Activated CD4-positive, alpha-beta T cell treated with anti-CD3 and anti-CD28 coated beads, Interleukin-2, amount 10 ng/mL, durations not matched to agents 24 days and 14 days (primary cell): ENCODE measurements at regions not wholly inside any gene's neighbourhood (a gene's known extent, or its start where the extent isn't known, plus 50 kb on each side); places are given as distances from the start of the nearest gene placed in this dataset.
"Not testable (repeated sequence)": the region's sequence is repeated elsewhere in the genome, so short reads cannot be mapped to it uniquely, and the experiment has no call there.

Experiments
- DNase-seq: peaks from one replicate; pipeline ENCODE4 v3.0.0; 2022
- H3K27ac Mint-ChIP-seq: one replicate; pipeline ENCODE4 v1.8.0; 2022; ENCODE audit warnings: mild to moderate bottlenecking, mixed read lengths
- H3K27me3 Mint-ChIP-seq: one replicate; pipeline ENCODE4 v1.8.0; 2022; ENCODE audit warnings: mixed read lengths
- H3K36me3 Mint-ChIP-seq: one replicate; pipeline ENCODE4 v1.8.0; 2022; ENCODE audit warnings: low read depth, mild to moderate bottlenecking, mixed read lengths
- H3K4me1 Mint-ChIP-seq: one replicate; pipeline ENCODE4 v1.8.0; 2021; ENCODE audit warnings: mixed read lengths
- H3K4me3 Mint-ChIP-seq: one replicate; pipeline ENCODE4 v1.8.0; 2022; ENCODE audit warnings: mild to moderate bottlenecking, moderate library complexity, mixed read lengths
- H3K9me3 Mint-ChIP-seq: one replicate; pipeline ENCODE4 v1.8.0; 2021; ENCODE audit warnings: mixed read lengths
- intact Hi-C: fragments of 100-400 bp; cut with micrococcal nuclease; formaldehyde crosslinking; loops from one replicate; pipeline ENCODE4 v1.15.1; 2023

DNA sequence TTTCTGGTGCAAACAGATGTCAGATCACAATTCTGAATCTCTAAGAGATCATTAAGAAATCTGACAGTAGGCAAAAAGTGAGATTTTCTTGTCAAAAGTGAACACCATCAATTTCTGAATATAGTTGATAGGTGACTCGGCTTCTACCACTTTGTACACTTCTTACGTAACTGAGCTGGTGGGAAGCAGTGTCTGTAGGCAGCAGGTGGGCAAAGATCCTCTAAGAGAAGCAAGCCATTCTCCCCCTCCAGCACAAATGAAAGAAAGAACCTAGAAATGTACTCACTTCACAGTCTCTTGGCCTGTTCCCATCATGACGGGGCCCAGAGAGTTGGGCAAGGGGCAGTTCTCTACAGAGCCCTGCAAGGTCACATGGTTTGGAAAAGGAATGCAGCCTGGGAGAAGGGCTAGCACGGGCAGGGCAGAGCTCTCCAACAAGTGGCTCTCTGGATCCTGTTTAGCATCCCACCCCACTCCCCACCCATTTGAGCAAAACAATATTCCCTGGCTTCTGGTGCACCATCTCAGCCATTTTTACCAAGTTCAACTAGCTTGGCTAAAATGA is 412.6 kb downstream of the LTN1 start:
- Mint-ChIP-seq H3K27ac (no peak overlapping the region), H3K9me3 (peaks cover 4% of the 10 kb centered on the region), H3K4me1 (no peaks in the 10 kb centered on the region), H3K36me3 (peaks cover 10% of the 10 kb centered on the region), H3K27me3 (no peaks in the 10 kb centered on the region), H3K4me3 (no peak overlapping the region)
- DNase-seq: no peak
- intact Hi-C loops: no loop called here

GRCh38 chr21:28568692-28569091 is 424.0 kb downstream of the LTN1 start:
- intact Hi-C loops: no loop called here
- H3K4me3 Mint-ChIP-seq: no peak overlapping the region
- no peak overlapping the region for H3K27ac Mint-ChIP-seq
- H3K36me3 Mint-ChIP-seq: no peaks in the 10 kb centered on the region
- H3K9me3 Mint-ChIP-seq: peaks cover 3% of the 10 kb centered on the region
- H3K27me3 Mint-ChIP-seq: no peaks in the 10 kb centered on the region
- DNase-seq: no peak
- H3K4me1 Mint-ChIP-seq: no peaks in the 10 kb centered on the region

- intact Hi-C loops, H3K4me3 Mint-ChIP-seq, H3K9me3 Mint-ChIP-seq, DNase-seq, H3K27ac Mint-ChIP-seq, H3K36me3 Mint-ChIP-seq, H3K27me3 Mint-ChIP-seq: not testable (repeated sequence)
- H3K4me1 Mint-ChIP-seq: peaks cover 10% of the 10 kb centered on the region
These were observed 428.7 kb downstream of the LTN1 start for GRCh38 chr21:28563933-28564332.

- intact Hi-C loops: no loop called here
- Mint-ChIP-seq H3K36me3 (peaks cover 2% of the 10 kb centered on the region), H3K9me3 (peaks cover 8% of the 10 kb centered on the region), H3K4me1 (peaks cover 10% of the 10 kb centered on the region), H3K27me3 (no peaks in the 10 kb centered on the region), H3K4me3 (no peak overlapping the region), H3K27ac (no peak overlapping the region)
- DNase-seq: no peak
These were observed 430.9 kb downstream of the LTN1 start for GRCh38 chr21:28561772-28562171.

- no peak for DNase-seq
- no peak overlapping the region for H3K27ac Mint-ChIP-seq
- H3K27me3 Mint-ChIP-seq: no peaks in the 10 kb centered on the region
- intact Hi-C loops: no loop called here
- no peaks in the 10 kb centered on the region for H3K4me1 Mint-ChIP-seq
- no peaks in the 10 kb centered on the region for H3K9me3 Mint-ChIP-seq
- no peaks in the 10 kb centered on the region for H3K36me3 Mint-ChIP-seq
- no peak overlapping the region for H3K4me3 Mint-ChIP-seq
These were observed 437.8 kb downstream of the LTN1 start for GRCh38 chr21:28554660-28555475.

- no peak overlapping the region for H3K27ac Mint-ChIP-seq
- intact Hi-C loops: no loop called here
- no peaks in the 10 kb centered on the region for H3K36me3 Mint-ChIP-seq
- DNase-seq: no peak
- no peaks in the 10 kb centered on the region for H3K27me3 Mint-ChIP-seq
- H3K4me1 Mint-ChIP-seq: no peaks in the 10 kb centered on the region
- no peaks in the 10 kb centered on the region for H3K9me3 Mint-ChIP-seq
- no peak overlapping the region for H3K4me3 Mint-ChIP-seq
These were observed 442.4 kb downstream of the LTN1 start for GRCh38 chr21:28550057-28550825.

DNA sequence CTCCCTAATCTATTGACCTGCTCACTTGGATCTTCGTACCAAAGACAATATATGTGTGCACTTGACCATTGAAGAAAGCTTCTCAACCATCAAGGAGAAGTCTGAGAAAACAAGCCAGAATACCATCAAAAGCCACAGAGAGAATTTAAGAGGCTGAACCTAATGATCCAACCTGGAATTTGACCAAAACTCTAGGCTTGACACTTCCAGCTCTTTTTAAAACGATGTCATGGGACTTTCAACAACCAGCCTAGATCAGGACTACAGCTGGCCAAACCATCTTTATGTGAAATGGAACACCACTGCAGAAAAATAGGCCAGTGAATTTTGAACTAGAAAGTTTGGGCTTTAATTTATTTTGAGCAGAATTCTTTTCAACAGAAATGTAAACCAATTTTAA is 444.4 kb downstream of the LTN1 start:
- intact Hi-C loops: no loop called here
- no peaks in the 10 kb centered on the region for H3K9me3 Mint-ChIP-seq

DNA sequence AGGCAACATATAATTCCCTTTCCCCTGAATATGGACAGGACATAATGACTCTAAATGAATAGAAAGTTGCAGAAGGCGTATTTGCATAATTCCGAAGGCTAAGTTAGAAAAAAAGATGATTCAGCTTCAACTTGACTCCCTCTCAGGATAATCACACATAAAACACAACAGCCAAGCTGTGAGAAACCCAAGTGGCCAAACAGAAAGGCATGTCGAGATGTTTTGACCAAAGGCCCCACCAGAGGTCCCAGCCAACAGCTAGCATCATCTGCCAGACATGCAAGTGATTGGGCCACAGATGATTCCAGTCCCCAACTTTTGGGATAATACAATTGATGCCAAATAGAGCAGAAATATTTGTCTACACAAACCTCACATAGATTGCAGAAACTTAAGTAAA is 444.9 kb downstream of the LTN1 start:
- DNase-seq: no peak
- intact Hi-C loops: no loop called here
- Mint-ChIP-seq H3K4me3 (no peak overlapping the region), H3K36me3 (no peaks in the 10 kb centered on the region), H3K27me3 (no peaks in the 10 kb centered on the region), H3K27ac (no peak overlapping the region), H3K9me3 (no peaks in the 10 kb centered on the region), H3K4me1 (no peaks in the 10 kb centered on the region)

More for the DNA sequence above, 444.4 kb downstream of the LTN1 start:
- no peak for DNase-seq
- Mint-ChIP-seq H3K4me1 (no peaks in the 10 kb centered on the region), H3K36me3 (no peaks in the 10 kb centered on the region), H3K27me3 (no peaks in the 10 kb centered on the region), H3K27ac (no peak overlapping the region), H3K4me3 (no peak overlapping the region)

GRCh38 chr21:28543975-28544374 is 448.7 kb downstream of the LTN1 start:
- intact Hi-C loops: no loop called here
- H3K36me3 Mint-ChIP-seq: no peaks in the 10 kb centered on the region
- no peak overlapping the region for H3K27ac Mint-ChIP-seq
- H3K9me3 Mint-ChIP-seq: no peaks in the 10 kb centered on the region
- H3K27me3 Mint-ChIP-seq: no peaks in the 10 kb centered on the region
- H3K4me3 Mint-ChIP-seq: no peak overlapping the region
- DNase-seq: no peak
- no peaks in the 10 kb centered on the region for H3K4me1 Mint-ChIP-seq

DNA sequence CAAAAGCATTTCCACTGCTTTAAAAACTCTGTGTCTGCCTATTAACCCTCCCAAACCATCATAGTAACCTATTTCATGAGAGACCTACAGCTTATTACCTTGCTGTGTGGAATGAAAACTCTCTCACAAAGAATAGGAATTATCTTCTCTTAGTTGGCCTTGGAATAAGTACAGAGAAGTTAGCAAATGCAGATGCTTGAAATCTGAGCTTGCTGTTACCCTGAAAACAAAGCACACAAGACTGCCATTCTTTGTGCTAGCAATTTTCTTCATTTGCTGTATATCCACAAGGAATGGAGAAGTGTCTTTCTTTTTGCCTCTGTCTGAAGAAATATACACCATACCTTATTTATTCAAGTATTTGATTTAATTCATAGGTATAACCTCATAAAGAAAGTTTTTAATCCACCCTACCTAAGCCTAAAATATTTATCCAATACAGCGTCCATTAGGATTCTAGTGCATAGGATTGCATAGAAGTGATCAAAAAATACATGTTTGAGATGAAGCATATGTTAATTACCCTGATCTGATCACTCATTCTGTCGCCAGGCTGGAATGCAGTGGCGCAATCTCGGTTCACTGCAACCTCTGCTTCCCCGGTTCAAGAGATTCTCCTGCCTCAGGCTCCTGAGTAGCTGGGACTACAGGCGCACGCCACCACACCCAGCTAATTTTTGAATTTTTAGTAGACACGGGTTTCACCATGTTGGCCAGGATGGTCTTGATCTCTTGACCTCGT is 451.1 kb downstream of the LTN1 start:
- DNase-seq: no peak
- H3K4me1 Mint-ChIP-seq: no peaks in the 10 kb centered on the region
- H3K4me3 Mint-ChIP-seq: no peak overlapping the region
- H3K27me3 Mint-ChIP-seq: no peaks in the 10 kb centered on the region
- H3K9me3 Mint-ChIP-seq: no peaks in the 10 kb centered on the region
- H3K36me3 Mint-ChIP-seq: no peaks in the 10 kb centered on the region
- no peak overlapping the region for H3K27ac Mint-ChIP-seq
- intact Hi-C loops: no loop called here

DNA sequence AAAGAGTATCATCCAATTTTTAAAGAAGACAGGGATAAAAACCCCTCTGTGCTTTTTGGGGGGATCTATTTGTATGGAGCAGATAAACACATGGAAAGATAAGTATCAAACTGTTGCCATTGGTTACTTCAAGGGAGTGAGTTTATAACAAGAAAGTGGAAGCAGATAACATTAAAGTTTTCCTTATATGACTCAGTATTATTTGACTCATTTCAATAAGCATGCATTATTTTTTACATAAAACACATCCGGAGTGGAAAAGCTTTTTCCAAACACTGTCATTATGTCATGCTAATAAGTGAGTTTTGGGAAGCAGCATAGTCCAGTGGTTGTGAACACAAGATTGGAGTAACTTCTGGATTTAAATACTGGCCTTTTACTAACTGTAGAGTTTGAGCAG is 452.2 kb downstream of the LTN1 start:
- intact Hi-C loops: no loop called here
- no peak for DNase-seq
- Mint-ChIP-seq H3K27ac (no peak overlapping the region), H3K27me3 (no peaks in the 10 kb centered on the region), H3K9me3 (no peaks in the 10 kb centered on the region), H3K4me3 (no peak overlapping the region), H3K4me1 (no peaks in the 10 kb centered on the region), H3K36me3 (no peaks in the 10 kb centered on the region)

GRCh38 chr21:28539623-28539988 is 453.1 kb downstream of the LTN1 start:
- Mint-ChIP-seq H3K27ac (no peak overlapping the region), H3K4me1 (no peaks in the 10 kb centered on the region), H3K27me3 (no peaks in the 10 kb centered on the region), H3K9me3 (no peaks in the 10 kb centered on the region), H3K4me3 (no peak overlapping the region), H3K36me3 (no peaks in the 10 kb centered on the region)
- intact Hi-C loops: no loop called here
- no peak for DNase-seq

DNA sequence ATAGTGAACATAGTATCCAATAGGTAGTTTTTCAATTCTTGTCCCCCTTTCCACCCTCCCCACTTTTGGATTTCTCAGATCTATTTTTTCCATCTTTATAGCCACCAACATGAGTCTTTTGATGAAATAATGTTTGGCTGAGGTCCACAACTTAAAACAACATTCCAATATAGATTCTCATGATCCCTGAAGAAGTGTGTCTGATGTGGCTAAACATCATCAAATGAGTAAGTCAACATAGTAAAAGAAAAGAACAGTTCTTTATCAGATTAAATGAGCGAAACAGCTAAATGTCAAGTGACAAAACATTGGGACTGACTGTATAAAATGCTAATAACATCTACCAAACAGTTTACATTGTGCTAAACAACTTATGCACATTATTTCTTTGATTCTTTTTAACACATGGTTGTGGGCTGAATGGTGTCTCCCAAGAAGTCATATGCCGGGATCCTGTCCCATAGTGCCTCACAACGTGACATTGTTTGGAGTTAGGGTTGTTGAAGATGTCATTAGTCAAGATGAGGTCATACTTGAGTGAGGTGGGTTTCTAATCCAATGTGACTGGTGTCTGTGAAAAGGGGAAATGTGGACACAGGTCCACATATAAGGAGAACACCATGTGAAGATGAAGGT is 453.6 kb downstream of the LTN1 start:
- Mint-ChIP-seq H3K9me3 (no peaks in the 10 kb centered on the region), H3K27ac (no peak overlapping the region), H3K27me3 (no peaks in the 10 kb centered on the region), H3K36me3 (no peaks in the 10 kb centered on the region), H3K4me1 (no peaks in the 10 kb centered on the region), H3K4me3 (no peak overlapping the region)
- DNase-seq: no peak
- intact Hi-C loops: no loop called here
